ENCODE measurements at regions not wholly inside any gene's neighbourhood (a gene's known extent, or its start where the extent isn't known, plus 50 kb on each side); places are given as distances from the start of the nearest gene placed in this dataset.
"Not testable (repeated sequence)": the region's sequence is repeated elsewhere in the genome, so short reads cannot be mapped to it uniquely, and the experiment has no call there.

- no peaks in the 10 kb centered on the region for H3K9me3 Mint-ChIP-seq
- peaks cover 10 to 12% of the 10 kb centered on the region in 2 donors for H3K36me3 Mint-ChIP-seq
- no peaks in the 10 kb centered on the region for H3K27me3 Mint-ChIP-seq
These were observed 88.0 kb upstream of the BTN3A2 start for GRCh38 chr6:26276841-26277648.

GRCh38 chr6:26278536-26278935 is 86.5 kb upstream of the BTN3A2 start:
- ATAC-seq (ENCODE audit: low read depth in 2 of 2) (no peak), DNase-seq (no peak)
- H3K27ac Mint-ChIP-seq = no peak overlapping the region
- peaks cover 17 to 20% (median 17%) of the 10 kb centered on the region in 3 donors for H3K4me1 Mint-ChIP-seq
- H3K9me3 Mint-ChIP-seq = peaks cover 0 to 1% (median 0%) of the 10 kb centered on the region in 7 donors
- no peaks in the 10 kb centered on the region for H3K27me3 Mint-ChIP-seq
- H3K36me3 Mint-ChIP-seq = peaks cover 12 to 15% of the 10 kb centered on the region in 2 donors
- no peak overlapping the region for H3K4me3 Mint-ChIP-seq

More at GRCh38 chr6:26276841-26277648, 88.0 kb upstream of the BTN3A2 start:
- DNase-seq (no peak), ATAC-seq (ENCODE audit: low read depth in 2 of 2) (no peak)
- Mint-ChIP-seq H3K4me1 (peaks cover 2 to 9% (median 7%) of the 10 kb centered on the region in 3 donors), H3K27ac (no peak overlapping the region), H3K4me3 (peak overlapping the region in 1 of 8 donors; percentile 53)

- not testable (repeated sequence) for H3K4me3 Mint-ChIP-seq; H3K9me3 Mint-ChIP-seq; ATAC-seq (ENCODE audit: low read depth in 2 of 2); H3K27me3 Mint-ChIP-seq; DNase-seq; H3K27ac Mint-ChIP-seq
- peaks cover 17 to 25% (median 20%) of the 10 kb centered on the region in 3 donors for H3K4me1 Mint-ChIP-seq
- H3K36me3 Mint-ChIP-seq = peaks cover 12 to 15% of the 10 kb centered on the region in 2 donors
These were observed 85.6 kb upstream of the BTN3A2 start for GRCh38 chr6:26279371-26279770.

- DNase-seq (no peak), ATAC-seq (ENCODE audit: low read depth in 2 of 2) (no peak)
- Mint-ChIP-seq H3K27me3 (no peaks in the 10 kb centered on the region), H3K36me3 (peaks cover 12 to 15% of the 10 kb centered on the region in 2 donors), H3K27ac (no peak overlapping the region), H3K9me3 (peaks cover 0 to 1% (median 0%) of the 10 kb centered on the region in 7 donors), H3K4me3 (peak overlapping the region in 1 of 8 donors; percentile 90), H3K4me1 (peaks cover 20 to 31% (median 25%) of the 10 kb centered on the region in 3 donors)
These were observed 84.6 kb upstream of the BTN3A2 start for GRCh38 chr6:26280407-26280806.

GRCh38 chr6:26284537-26285142 is 80.4 kb upstream of the BTN3A2 start:
- peaks cover 25 to 37% (median 36%) of the 10 kb centered on the region in 3 donors for H3K4me1 Mint-ChIP-seq
- H3K27ac Mint-ChIP-seq = peak overlapping the region; percentile 98 to 100 (median 100)
- H3K4me3 Mint-ChIP-seq = peak overlapping the region; percentile 78 to 97 (median 92)
- DNase-seq (peak; percentile 50), ATAC-seq (ENCODE audit: low read depth in 2 of 2) (peak; percentile 8 to 13)
- peaks cover 0 to 6% (median 5%) of the 10 kb centered on the region in 3 donors for H3K27me3 Mint-ChIP-seq
- H3K9me3 Mint-ChIP-seq = peaks cover 4 to 11% (median 7%) of the 10 kb centered on the region in 7 donors
- peaks cover 20% of the 10 kb centered on the region in 2 donors for H3K36me3 Mint-ChIP-seq

- Mint-ChIP-seq H3K4me1 (peaks cover 24 to 37% (median 36%) of the 10 kb centered on the region in 3 donors), H3K4me3 (peak overlapping the region; percentile 78 to 97 (median 92)), H3K9me3 (peaks cover 4 to 11% (median 7%) of the 10 kb centered on the region in 7 donors), H3K27me3 (peaks cover 0 to 6% (median 5%) of the 10 kb centered on the region in 3 donors), H3K36me3 (peaks cover 19 to 20% of the 10 kb centered on the region in 2 donors), H3K27ac (peak overlapping the region; percentile 98 to 100 (median 100))
- DNase-seq = peak; percentile 93
- peak; percentile 81 to 83 for ATAC-seq (ENCODE audit: low read depth in 2 of 2)
These were observed 79.6 kb upstream of the BTN3A2 start for GRCh38 chr6:26285143-26286134.

GRCh38 chr6:26286168-26286877 is 78.7 kb upstream of the BTN3A2 start:
- peaks cover 10 to 16% of the 10 kb centered on the region in 2 donors for H3K36me3 Mint-ChIP-seq
- H3K27ac Mint-ChIP-seq = peak overlapping the region; percentile 98 to 100 (median 100)
- DNase-seq = peak; percentile 76
- H3K4me1 Mint-ChIP-seq = peaks cover 19 to 37% (median 36%) of the 10 kb centered on the region in 3 donors
- H3K4me3 Mint-ChIP-seq = peak overlapping the region; percentile 78 to 97 (median 92)
- peaks cover 0 to 6% (median 5%) of the 10 kb centered on the region in 3 donors for H3K27me3 Mint-ChIP-seq
- peaks cover 4 to 11% (median 7%) of the 10 kb centered on the region in 7 donors for H3K9me3 Mint-ChIP-seq
- ATAC-seq (ENCODE audit: low read depth in 2 of 2) = peak; percentile 9 to 16

- H3K4me1 Mint-ChIP-seq = peaks cover 8 to 23% (median 23%) of the 10 kb centered on the region in 3 donors
- H3K27ac Mint-ChIP-seq = peak overlapping the region in 1 of 6 donors; percentile 72
- H3K9me3 Mint-ChIP-seq = peaks cover 4 to 11% (median 7%) of the 10 kb centered on the region in 7 donors
- peaks cover 0 to 6% (median 5%) of the 10 kb centered on the region in 3 donors for H3K27me3 Mint-ChIP-seq
- no peak for DNase-seq
- no peak for ATAC-seq (ENCODE audit: low read depth in 2 of 2)
- peaks cover 6 to 8% of the 10 kb centered on the region in 2 donors for H3K36me3 Mint-ChIP-seq
- H3K4me3 Mint-ChIP-seq = peak overlapping the region in 1 of 8 donors; percentile 90
These were observed 76.8 kb upstream of the BTN3A2 start for GRCh38 chr6:26288155-26288554.

GRCh38 chr6:26290941-26291340 is 74.1 kb upstream of the BTN3A2 start:
- no peak for DNase-seq
- no peak for ATAC-seq (ENCODE audit: low read depth in 2 of 2)
- Mint-ChIP-seq H3K9me3 (peaks cover 4 to 11% (median 7%) of the 10 kb centered on the region in 7 donors), H3K27me3 (peaks cover 0 to 12% (median 9%) of the 10 kb centered on the region in 3 donors), H3K4me1 (peaks cover 9 to 14% (median 13%) of the 10 kb centered on the region in 3 donors), H3K36me3 (peaks cover 6 to 8% of the 10 kb centered on the region in 2 donors), H3K4me3 (peak overlapping the region in 1 of 8 donors; percentile 19), H3K27ac (no peak overlapping the region)

- no peak overlapping the region for H3K27ac Mint-ChIP-seq
- peaks cover 0 to 3% of the 10 kb centered on the region in 2 donors for H3K36me3 Mint-ChIP-seq
- peaks cover 0 to 7% (median 4%) of the 10 kb centered on the region in 7 donors for H3K9me3 Mint-ChIP-seq
These were observed 72.3 kb upstream of the BTN3A2 start for GRCh38 chr6:26292709-26293108.

GRCh38 chr6:26294302-26294701 is 70.7 kb upstream of the BTN3A2 start:
- no peak for ATAC-seq (ENCODE audit: low read depth in 2 of 2)
- no peak for DNase-seq
- H3K4me3 Mint-ChIP-seq = no peak overlapping the region
- H3K27ac Mint-ChIP-seq = no peak overlapping the region
- peaks cover 4 to 7% (median 6%) of the 10 kb centered on the region in 3 donors for H3K4me1 Mint-ChIP-seq
- H3K27me3 Mint-ChIP-seq = peaks cover 0 to 19% (median 9%) of the 10 kb centered on the region in 3 donors
- peaks cover 0 to 3% of the 10 kb centered on the region in 2 donors for H3K36me3 Mint-ChIP-seq
- no peaks in the 10 kb centered on the region for H3K9me3 Mint-ChIP-seq

More at GRCh38 chr6:26292709-26293108, 72.3 kb upstream of the BTN3A2 start:
- peaks cover 4 to 7% (median 6%) of the 10 kb centered on the region in 3 donors for H3K4me1 Mint-ChIP-seq
- H3K27me3 Mint-ChIP-seq = peaks cover 0 to 14% (median 9%) of the 10 kb centered on the region in 3 donors
- H3K4me3 Mint-ChIP-seq = no peak overlapping the region
- ATAC-seq (ENCODE audit: low read depth in 2 of 2) = no peak
- no peak for DNase-seq
